Kidney capillary endothelial cell (primary cell): ENCODE measurements at regions not wholly inside any gene's neighbourhood (a gene's known extent, or its start where the extent isn't known, plus 50 kb on each side); places are given as distances from the start of the nearest gene placed in this dataset.
"Not testable (repeated sequence)": the region's sequence is repeated elsewhere in the genome, so short reads cannot be mapped to it uniquely, and the experiment has no call there.

Experiments
- DNase-seq: peaks from one replicate; pipeline ENCODE4 v3.0.0-alpha.2; 2018; ENCODE audit warnings: low spot score

GRCh38 chr12:105457026-105457425 is 126.5 kb downstream of the C12orf75 start:
- no peak for DNase-seq

- no peak for DNase-seq
These were observed 129.4 kb downstream of the C12orf75 start for GRCh38 chr12:105459760-105460330.

GRCh38 chr12:105461271-105461943 is 130.9 kb downstream of the C12orf75 start:
- no peak for DNase-seq

- no peak for DNase-seq
These were observed 131.7 kb downstream of the C12orf75 start for GRCh38 chr12:105461944-105462762.

- DNase-seq = no peak
These were observed 132.3 kb downstream of the C12orf75 start for GRCh38 chr12:105462831-105463230.

GRCh38 chr12:105464406-105464805 is 133.9 kb downstream of the C12orf75 start:
- no peak for DNase-seq

GRCh38 chr12:105466231-105466900 is 135.9 kb downstream of the C12orf75 start:
- DNase-seq = no peak

- DNase-seq = no peak
These were observed 136.6 kb downstream of the C12orf75 start for GRCh38 chr12:105466901-105467598.

GRCh38 chr12:105467710-105468366 is 137.3 kb downstream of the C12orf75 start:
- no peak for DNase-seq

- DNase-seq = no peak
These were observed 138.0 kb downstream of the C12orf75 start for GRCh38 chr12:105468464-105468863.

- DNase-seq = no peak
These were observed 138.7 kb downstream of the C12orf75 start for GRCh38 chr12:105469211-105469610.

GRCh38 chr12:105469701-105470100 is 139.2 kb downstream of the C12orf75 start:
- no peak for DNase-seq

GRCh38 chr12:105470102-105470501 is 139.6 kb downstream of the C12orf75 start:
- no peak for DNase-seq

GRCh38 chr12:105470601-105471000 is 140.1 kb downstream of the C12orf75 start:
- no peak for DNase-seq

GRCh38 chr12:105474672-105475071 is 144.2 kb downstream of the C12orf75 start:
- DNase-seq = no peak

- no peak for DNase-seq
These were observed 146.1 kb downstream of the C12orf75 start for GRCh38 chr12:105476616-105477015.

GRCh38 chr12:105477873-105478272 is 147.4 kb downstream of the C12orf75 start:
- DNase-seq = no peak

GRCh38 chr12:105478788-105479187 is 148.3 kb downstream of the C12orf75 start:
- not testable (repeated sequence) for DNase-seq

GRCh38 chr12:105479710-105480109 is 149.2 kb downstream of the C12orf75 start:
- no peak for DNase-seq

GRCh38 chr12:105480162-105480561 is 149.7 kb downstream of the C12orf75 start:
- DNase-seq = no peak
